ENCODE measurements at regions not wholly inside any gene's neighbourhood (a gene's known extent, or its start where the extent isn't known, plus 50 kb on each side); places are given as distances from the start of the nearest gene placed in this dataset.

GRCh38 chr20:61119273-61119672, 132.8 kb upstream of the CDH4 start:
- CTCF ChIA-PET: no interaction called here
- intact Hi-C loops (cut with micrococcal nuclease): loop anchor here (10.0 kb wide), 1 partner anchor 1064 kb away; no protein-coding TSS in a partner anchor

More at GRCh38 chr20:61119273-61119672, 132.8 kb upstream of the CDH4 start:
- H3K4me2 ChIP-seq (ENCODE audit: low read depth, low read length): no peak overlapping the region
- no peaks in the 10 kb centered on the region for H3K27me3 ChIP-seq (ENCODE audit: control insufficient read depth, insufficient read depth, low read length)
- no peaks in the 10 kb centered on the region for H3K9me3 ChIP-seq (ENCODE audit: control insufficient read depth, insufficient read depth, low read length)
- in situ Hi-C loops (cut with MboI; ENCODE audit: low sequenced_read_pairs) (loop anchor here (25.0 kb wide), 1 partner anchor 907 kb away; no protein-coding TSS in a partner anchor), dilution Hi-C loops (cut with HindIII; ENCODE audit: low sequenced_read_pairs, unreplicated experiment) (no loop called here)
- no peaks in the 10 kb centered on the region for H4K20me1 ChIP-seq (ENCODE audit: insufficient read depth, low read length)
- H2AFZ ChIP-seq (replicated peaks; ENCODE audit: low read length, poor library complexity): no peak overlapping the region
- no peaks in the 10 kb centered on the region for H3K79me1 ChIP-seq (ENCODE audit: low read depth in 1 of 2, low read length in 2 of 2)
- no peak overlapping the region for H2BK5ac ChIP-seq (ENCODE audit: low read depth, low read length, poor library complexity, severe bottlenecking)
- no peak overlapping the region for H3K4me3 ChIP-seq (ENCODE audit: insufficient read depth, low read depth, low read length)
- no peaks in the 10 kb centered on the region for H3K9me1 ChIP-seq (ENCODE audit: insufficient read depth, low read length)
- POLR2A ChIA-PET (ENCODE audit: unreplicated experiment): no interaction called here
- no peaks in the 10 kb centered on the region for H3K36me3 ChIP-seq (ENCODE audit: control insufficient read depth, insufficient read depth, low read length)
- H3K27ac ChIP-seq (ENCODE audit: insufficient read depth, low read length): no peak overlapping the region
- no peak overlapping the region for H3K23ac ChIP-seq (ENCODE audit: low read depth, low read length)
- no peak overlapping the region for H2AK5ac ChIP-seq (ENCODE audit: low read depth, low read length)
- ATAC-seq (ENCODE audit: low read depth) (no peak), DNase-seq (no peak)
- BruUV-seq (replicated peaks): no TSS peak
- no peak overlapping the region for H3K14ac ChIP-seq (replicated peaks; ENCODE audit: low read depth, low read length)
- no peak overlapping the region for H4K5ac ChIP-seq (ENCODE audit: low read depth, low read length)
- peak overlapping the region; percentile 74 for H2BK120ac ChIP-seq (ENCODE audit: low read depth, low read length)
- H4K8ac ChIP-seq (ENCODE audit: low read depth in 2 of 2, low read length in 2 of 2): no peak overlapping the region
- H4K91ac ChIP-seq (ENCODE audit: insufficient read depth, low read depth, low read length): no peak overlapping the region; the same call in 1 of the 2 replicates
- H2BK20ac ChIP-seq (ENCODE audit: low read depth, low read length): no peak overlapping the region
- peak overlapping the region; percentile 96; the same call in 2 of the 3 replicates for H2BK15ac ChIP-seq (ENCODE audit: low read depth, low read length)
- no peaks in the 10 kb centered on the region for H3K4me1 ChIP-seq (ENCODE audit: control insufficient read depth, insufficient read depth, low read length)
- H2AK9ac ChIP-seq (replicated peaks; ENCODE audit: low read depth, low read length, poor library complexity): no peak overlapping the region
- no CpG with 5 or more reads among the region's 10 CpGs for WGBS, 2 experiments (ENCODE audit: extremely low coverage in 2 of 2, insufficient read length in 1 of 2)
- no peak overlapping the region for H3K9ac ChIP-seq (ENCODE audit: low read depth, low read length)
- TF ChIP-seq CEBPB (IDR thresholded peaks at IDR 0.05; ENCODE audit: low read depth, low read length) (no peak), NFE2L2 (IDR thresholded peaks at IDR 0.05; ENCODE audit: low read depth, low read length) (no peak), CTCF (conservative IDR thresholded peaks at IDR 0.05; ENCODE audit: low read depth, low read length) (no peak), MAFK (IDR thresholded peaks at IDR 0.05; ENCODE audit: low read depth, low read length) (no peak), RCOR1 (IDR thresholded peaks at IDR 0.05; ENCODE audit: insufficient replicate concordance, low read length) (no peak)
- H3K4ac ChIP-seq (ENCODE audit: low read depth, low read length): peak overlapping the region; percentile 22
- no peak overlapping the region for H3K18ac ChIP-seq (ENCODE audit: low read depth, low read length)
- no peak overlapping the region for H3K56ac ChIP-seq (ENCODE audit: extremely low read depth, insufficient read depth, low read length)
